Fibroblast of lung (primary cell): ENCODE measurements at regions not wholly inside any gene's neighbourhood (a gene's known extent, or its start where the extent isn't known, plus 50 kb on each side); places are given as distances from the start of the nearest gene placed in this dataset.
A peak's percentile ranks its signal among the peaks of the same experiment; 100 is the strongest.
"Not testable (repeated sequence)": the region's sequence is repeated elsewhere in the genome, so short reads cannot be mapped to it uniquely, and the experiment has no call there.

ENCODE experiments used
- DNase-seq, 2 donors: peaks; one replicate each; pipeline versions ENCODE4 v3.0.0 to v3.0.0-alpha.2; 2010; ENCODE audit warnings: low read depth in 2 of 2
- H2AFZ ChIP-seq: 2 replicates; pipeline ENCODE4 v1.5.1; 2012; ENCODE audit warnings: low read length, control low read depth, inconsistent platforms
- H3K27ac ChIP-seq: 2 replicates; pipeline ENCODE4 v1.5.1; 2011; ENCODE audit warnings: low read length, control low read depth; ENCODE audit not compliant: insufficient read depth
- H3K27me3 ChIP-seq: 2 replicates; pipeline ENCODE4 v1.5.1; 2011; ENCODE audit warnings: mild to moderate bottlenecking, low read length; ENCODE audit not compliant: control insufficient read depth, insufficient read depth
- H3K36me3 ChIP-seq: 2 replicates; pipeline ENCODE4 v1.5.1; 2011; ENCODE audit warnings: low read length; ENCODE audit not compliant: control insufficient read depth, insufficient read depth
- H3K4me1 ChIP-seq: 2 replicates; pipeline ENCODE4 v1.5.1; 2011; ENCODE audit warnings: low read length; ENCODE audit not compliant: control insufficient read depth, insufficient read depth; ENCODE audit errors: extremely low read depth
- H3K4me2 ChIP-seq: 2 replicates; pipeline ENCODE4 v1.5.1; 2011; ENCODE audit warnings: low read length, control low read depth; ENCODE audit not compliant: insufficient read depth; ENCODE audit errors: extremely low read depth
- H3K4me3 ChIP-seq, 4 experiments: fragments of 200-600 bp in 1 of 4; sonication (generic) in 1 of 4; replicated peaks in 1 of 4; 2 replicates each; pipeline ENCODE4 v1.5.1; 2011 to 2016; ENCODE audit warnings: low read length in 4 of 4, low read depth in 3 of 4, mild to moderate bottlenecking in 3 of 4, control low read depth in 2 of 4, inconsistent platforms in 1 of 4, mixed read lengths in 1 of 4; ENCODE audit not compliant: insufficient read depth in 1 of 4; ENCODE audit errors: control extremely low read depth in 1 of 4
- H3K79me2 ChIP-seq: 2 replicates; pipeline ENCODE4 v1.5.1; 2012; ENCODE audit warnings: mild to moderate bottlenecking, low read length, inconsistent platforms; ENCODE audit not compliant: control insufficient read depth, insufficient read depth
- H3K9ac ChIP-seq: 2 replicates; pipeline ENCODE4 v1.5.1; 2011; ENCODE audit warnings: mild to moderate bottlenecking, low read length, control low read depth; ENCODE audit not compliant: insufficient read depth
- H3K9me3 ChIP-seq: 2 replicates; pipeline ENCODE4 v1.5.1; 2012; ENCODE audit warnings: low read depth, low read length; ENCODE audit not compliant: control insufficient read depth, insufficient read depth
- H4K20me1 ChIP-seq: 2 replicates; pipeline ENCODE4 v1.5.1; 2011; ENCODE audit warnings: low read length; ENCODE audit not compliant: control insufficient read depth, insufficient read depth; ENCODE audit errors: extremely low read depth
- EZH2 ChIP-seq: IDR thresholded peaks from 2 replicates; pipeline ENCODE4 v1.5.1; 2012; ENCODE audit warnings: low read length, control low read depth, mild to moderate bottlenecking; ENCODE audit errors: missing control alignments
- TF ChIP-seq, protein P1 (sequence below), 2 donors: IDR thresholded peaks in 1 of 2; conservative IDR thresholded peaks in 1 of 2; 1 replicate in 1 of 2; 2 replicates in 1 of 2; pipeline ENCODE4 v1.5.1; 2011 to 2012; ENCODE audit warnings: low read length in 2 of 2, control low read depth in 1 of 2, inconsistent platforms in 1 of 2, low read depth in 1 of 2, mild to moderate bottlenecking in 1 of 2

GRCh38 chr3:110518031-110518430 lies 553.6 kb upstream of the NECTIN3 start:
- H3K4me2 ChIP-seq: no peak overlapping the region
- H3K79me2 ChIP-seq: no peaks in the 10 kb centered on the region
- no peaks in the 10 kb centered on the region for H3K9me3 ChIP-seq
- DNase-seq: no peak
- peaks cover 3% of the 10 kb centered on the region for H3K4me1 ChIP-seq
- H3K27me3 ChIP-seq: no peaks in the 10 kb centered on the region
- H3K27ac ChIP-seq: no peak overlapping the region
- no peaks in the 10 kb centered on the region for H4K20me1 ChIP-seq
- no peak overlapping the region for H3K9ac ChIP-seq
- no peak overlapping the region for H2AFZ ChIP-seq
- no peak for TF ChIP-seq EZH2
- TF ChIP-seq, protein P1, sequence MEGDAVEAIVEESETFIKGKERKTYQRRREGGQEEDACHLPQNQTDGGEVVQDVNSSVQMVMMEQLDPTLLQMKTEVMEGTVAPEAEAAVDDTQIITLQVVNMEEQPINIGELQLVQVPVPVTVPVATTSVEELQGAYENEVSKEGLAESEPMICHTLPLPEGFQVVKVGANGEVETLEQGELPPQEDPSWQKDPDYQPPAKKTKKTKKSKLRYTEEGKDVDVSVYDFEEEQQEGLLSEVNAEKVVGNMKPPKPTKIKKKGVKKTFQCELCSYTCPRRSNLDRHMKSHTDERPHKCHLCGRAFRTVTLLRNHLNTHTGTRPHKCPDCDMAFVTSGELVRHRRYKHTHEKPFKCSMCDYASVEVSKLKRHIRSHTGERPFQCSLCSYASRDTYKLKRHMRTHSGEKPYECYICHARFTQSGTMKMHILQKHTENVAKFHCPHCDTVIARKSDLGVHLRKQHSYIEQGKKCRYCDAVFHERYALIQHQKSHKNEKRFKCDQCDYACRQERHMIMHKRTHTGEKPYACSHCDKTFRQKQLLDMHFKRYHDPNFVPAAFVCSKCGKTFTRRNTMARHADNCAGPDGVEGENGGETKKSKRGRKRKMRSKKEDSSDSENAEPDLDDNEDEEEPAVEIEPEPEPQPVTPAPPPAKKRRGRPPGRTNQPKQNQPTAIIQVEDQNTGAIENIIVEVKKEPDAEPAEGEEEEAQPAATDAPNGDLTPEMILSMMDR (conservative IDR thresholded peaks at IDR 0.05 in 1 of 2, IDR thresholded peaks at IDR 0.05 in 1 of 2; ENCODE audit: low read depth in 1 of 2, low read length in 2 of 2): no peak
- H3K36me3 ChIP-seq: no peaks in the 10 kb centered on the region
- no peak overlapping the region for H3K4me3 ChIP-seq

GRCh38 chr3:110519071-110519470 lies 552.5 kb upstream of the NECTIN3 start:
- Histone ChIP-seq H3K9ac (no peak overlapping the region), H3K36me3 (no peaks in the 10 kb centered on the region), H4K20me1 (no peaks in the 10 kb centered on the region), H3K4me1 (peaks cover 3% of the 10 kb centered on the region), H2AFZ (no peak overlapping the region), H3K9me3 (no peaks in the 10 kb centered on the region), H3K4me3 (no peak overlapping the region), H3K4me2 (no peak overlapping the region), H3K27ac (no peak overlapping the region), H3K27me3 (no peaks in the 10 kb centered on the region), H3K79me2 (no peaks in the 10 kb centered on the region)
- TF ChIP-seq, protein P1 (conservative IDR thresholded peaks at IDR 0.05 in 1 of 2, IDR thresholded peaks at IDR 0.05 in 1 of 2; ENCODE audit: low read depth in 1 of 2, low read length in 2 of 2): no peak
- no peak for DNase-seq

- Histone ChIP-seq H2AFZ (no peak overlapping the region), H3K27me3 (no peaks in the 10 kb centered on the region), H3K9ac (no peak overlapping the region), H3K4me2 (peak overlapping the region; percentile 72), H3K27ac (peak overlapping the region; percentile 73), H4K20me1 (no peaks in the 10 kb centered on the region), H3K79me2 (no peaks in the 10 kb centered on the region), H3K36me3 (no peaks in the 10 kb centered on the region), H3K4me3 (no peak overlapping the region), H3K4me1 (peaks cover 3% of the 10 kb centered on the region), H3K9me3 (no peaks in the 10 kb centered on the region)
- DNase-seq: peak; percentile 90 to 97
- TF ChIP-seq EZH2: no peak
- TF ChIP-seq, protein P1 (conservative IDR thresholded peaks at IDR 0.05 in 1 of 2, IDR thresholded peaks at IDR 0.05 in 1 of 2; ENCODE audit: low read depth in 1 of 2, low read length in 2 of 2): no peak
Observed at GRCh38 chr3:110521019-110521418, 550.6 kb upstream of the NECTIN3 start.

DNA sequence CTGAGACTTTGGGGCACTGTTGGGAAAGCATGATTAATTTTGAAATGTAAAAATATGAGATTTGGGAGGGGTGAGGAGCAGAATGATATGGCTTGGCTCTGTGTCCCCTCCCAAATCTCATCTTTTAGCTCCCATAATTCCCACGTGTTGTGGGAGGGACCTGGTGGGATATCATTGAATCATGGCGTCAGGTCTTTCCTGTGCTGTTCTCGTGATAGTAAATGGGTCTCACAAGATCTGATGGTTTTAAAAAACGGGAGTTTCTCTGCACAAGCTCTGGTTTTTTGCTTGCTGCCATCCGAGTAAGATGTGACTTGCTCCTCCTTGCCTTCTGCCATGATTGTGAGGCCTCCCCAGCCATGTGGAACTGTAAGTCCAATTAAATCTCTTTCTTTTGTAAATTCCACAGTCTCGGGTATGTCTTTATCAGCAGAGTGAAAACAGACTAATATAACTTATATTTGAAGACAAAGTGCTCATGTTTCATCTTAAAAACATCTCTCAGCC lies 546.0 kb upstream of the NECTIN3 start:
- not testable (repeated sequence) for H3K79me2 ChIP-seq, H3K9me3 ChIP-seq, DNase-seq, H3K27ac ChIP-seq, H2AFZ ChIP-seq, H3K9ac ChIP-seq, H4K20me1 ChIP-seq, H3K4me2 ChIP-seq, H3K36me3 ChIP-seq, H3K27me3 ChIP-seq, H3K4me3 ChIP-seq
- H3K4me1 ChIP-seq: peaks cover 15% of the 10 kb centered on the region
